Prostate gland (tissue), 2 donors: ENCODE measurements at regions not wholly inside any gene's neighbourhood (a gene's known extent, or its start where the extent isn't known, plus 50 kb on each side); places are given as distances from the start of the nearest gene placed in this dataset.

Experiments
- POLR2AphosphoS5 ChIP-seq: sonication (generic); formaldehyde crosslinking; IDR thresholded peaks from one replicate; pipeline ENCODE4 v1.6.1; 2017; ENCODE audit warnings: antibody characterized with exemption
- TF ChIP-seq, protein P1 (sequence below), 4 experiments: fragments of 200-600 bp in 2 of 4; fragments of 450-650 bp in 2 of 4; sonication (generic) in 2 of 4; IDR thresholded peaks; 1 replicate in 3 of 4; 2 replicates in 1 of 4; pipeline ENCODE4 v1.5.1; 2016 to 2019; ENCODE audit warnings: antibody characterized with exemption in 4 of 4, mild to moderate bottlenecking in 2 of 4, moderate library complexity in 2 of 4

DNA sequence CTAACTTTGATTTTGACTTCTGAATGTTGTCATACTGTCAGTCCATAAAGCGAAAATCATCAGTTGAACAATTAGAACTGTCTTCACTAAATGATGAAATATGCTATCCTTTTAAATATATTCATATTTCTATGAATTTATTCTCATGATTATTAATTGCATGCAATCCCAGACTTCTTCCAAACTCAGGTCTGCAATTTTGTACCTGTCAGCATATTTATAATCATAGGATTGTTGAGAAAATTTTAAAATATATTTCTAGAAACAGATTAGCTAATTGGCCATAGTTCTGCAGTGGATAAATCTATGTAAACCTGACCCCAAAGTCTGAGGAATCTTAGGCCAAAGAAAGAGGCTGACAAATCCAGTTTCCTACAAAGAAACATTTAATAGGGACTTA is 347.5 kb downstream of the SLCO4C1 start:
- TF ChIP-seq, protein P1, sequence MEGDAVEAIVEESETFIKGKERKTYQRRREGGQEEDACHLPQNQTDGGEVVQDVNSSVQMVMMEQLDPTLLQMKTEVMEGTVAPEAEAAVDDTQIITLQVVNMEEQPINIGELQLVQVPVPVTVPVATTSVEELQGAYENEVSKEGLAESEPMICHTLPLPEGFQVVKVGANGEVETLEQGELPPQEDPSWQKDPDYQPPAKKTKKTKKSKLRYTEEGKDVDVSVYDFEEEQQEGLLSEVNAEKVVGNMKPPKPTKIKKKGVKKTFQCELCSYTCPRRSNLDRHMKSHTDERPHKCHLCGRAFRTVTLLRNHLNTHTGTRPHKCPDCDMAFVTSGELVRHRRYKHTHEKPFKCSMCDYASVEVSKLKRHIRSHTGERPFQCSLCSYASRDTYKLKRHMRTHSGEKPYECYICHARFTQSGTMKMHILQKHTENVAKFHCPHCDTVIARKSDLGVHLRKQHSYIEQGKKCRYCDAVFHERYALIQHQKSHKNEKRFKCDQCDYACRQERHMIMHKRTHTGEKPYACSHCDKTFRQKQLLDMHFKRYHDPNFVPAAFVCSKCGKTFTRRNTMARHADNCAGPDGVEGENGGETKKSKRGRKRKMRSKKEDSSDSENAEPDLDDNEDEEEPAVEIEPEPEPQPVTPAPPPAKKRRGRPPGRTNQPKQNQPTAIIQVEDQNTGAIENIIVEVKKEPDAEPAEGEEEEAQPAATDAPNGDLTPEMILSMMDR (IDR thresholded peaks at IDR 0.05), result no peak
- TF ChIP-seq POLR2AphosphoS5, result no peak
